Astrocyte of the cerebellum (primary cell): ENCODE measurements at regions not wholly inside any gene's neighbourhood (a gene's known extent, or its start where the extent isn't known, plus 50 kb on each side); places are given as distances from the start of the nearest gene placed in this dataset.

Experiments used
- DNase-seq: peaks from one replicate; pipeline ENCODE4 v3.0.0-alpha.2; 2011; ENCODE audit warnings: low read depth
- H3K4me3 ChIP-seq: 2 replicates; pipeline ENCODE4 v1.5.1; 2011; ENCODE audit warnings: mild to moderate bottlenecking, low read depth, low read length, moderate library complexity
- in situ Hi-C: cut with HindIII; loops from 2 replicates; pipeline ENCODE4 v1.10.0; 2017; ENCODE audit warnings: low sequenced_read_pairs
- TF ChIP-seq, protein P1 (sequence below): IDR thresholded peaks from 2 replicates; pipeline ENCODE4 v1.5.1; 2012; ENCODE audit warnings: low read length, low read depth, moderate library complexity, mild to moderate bottlenecking; ENCODE audit errors: missing control alignments

DNA sequence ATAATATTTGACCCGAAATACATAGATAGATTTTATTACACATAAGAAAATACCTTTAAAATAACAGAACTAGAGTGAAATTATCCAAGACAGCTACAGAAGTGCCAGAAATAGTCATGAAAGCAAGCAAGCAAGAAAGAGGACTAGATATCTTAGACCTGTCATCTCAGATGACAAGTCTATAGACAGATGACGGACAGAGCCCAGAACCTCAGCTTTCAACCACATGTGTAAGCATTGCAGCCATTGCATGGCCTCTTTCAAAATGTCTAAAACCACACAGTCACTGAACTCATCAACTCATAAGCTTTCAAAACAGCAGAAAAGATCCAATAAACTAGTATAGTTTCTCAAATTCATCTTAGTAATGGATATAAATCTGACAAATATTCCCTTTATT lies 59.8 kb upstream of the FHIT start:
- in situ Hi-C loops = no loop called here
- H3K4me3 ChIP-seq = no peak overlapping the region
- TF ChIP-seq, protein P1, sequence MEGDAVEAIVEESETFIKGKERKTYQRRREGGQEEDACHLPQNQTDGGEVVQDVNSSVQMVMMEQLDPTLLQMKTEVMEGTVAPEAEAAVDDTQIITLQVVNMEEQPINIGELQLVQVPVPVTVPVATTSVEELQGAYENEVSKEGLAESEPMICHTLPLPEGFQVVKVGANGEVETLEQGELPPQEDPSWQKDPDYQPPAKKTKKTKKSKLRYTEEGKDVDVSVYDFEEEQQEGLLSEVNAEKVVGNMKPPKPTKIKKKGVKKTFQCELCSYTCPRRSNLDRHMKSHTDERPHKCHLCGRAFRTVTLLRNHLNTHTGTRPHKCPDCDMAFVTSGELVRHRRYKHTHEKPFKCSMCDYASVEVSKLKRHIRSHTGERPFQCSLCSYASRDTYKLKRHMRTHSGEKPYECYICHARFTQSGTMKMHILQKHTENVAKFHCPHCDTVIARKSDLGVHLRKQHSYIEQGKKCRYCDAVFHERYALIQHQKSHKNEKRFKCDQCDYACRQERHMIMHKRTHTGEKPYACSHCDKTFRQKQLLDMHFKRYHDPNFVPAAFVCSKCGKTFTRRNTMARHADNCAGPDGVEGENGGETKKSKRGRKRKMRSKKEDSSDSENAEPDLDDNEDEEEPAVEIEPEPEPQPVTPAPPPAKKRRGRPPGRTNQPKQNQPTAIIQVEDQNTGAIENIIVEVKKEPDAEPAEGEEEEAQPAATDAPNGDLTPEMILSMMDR = no peak
- DNase-seq = no peak

DNA sequence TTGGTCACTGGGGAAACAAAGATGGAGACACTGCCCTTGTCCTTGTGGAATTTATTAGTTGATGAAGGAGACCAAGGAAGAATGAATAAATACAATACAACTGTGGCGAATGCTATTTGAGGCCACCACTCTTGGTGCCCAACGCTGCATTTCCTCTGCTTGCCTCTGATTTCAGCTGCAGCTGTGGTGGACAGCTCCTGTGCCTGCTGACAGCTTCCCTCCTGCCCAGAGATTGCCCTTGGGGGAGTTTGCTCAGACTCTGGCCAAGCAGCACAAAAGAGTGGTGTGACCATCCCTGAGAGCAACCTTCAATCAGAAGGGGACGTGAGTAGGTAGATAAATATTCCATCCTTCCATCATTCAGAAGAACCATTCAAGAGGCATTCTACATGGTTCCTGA lies 64.6 kb upstream of the FHIT start:
- in situ Hi-C loops = no loop called here
- no peak overlapping the region for H3K4me3 ChIP-seq
- TF ChIP-seq, protein P1 = no peak
- DNase-seq = no peak

DNA sequence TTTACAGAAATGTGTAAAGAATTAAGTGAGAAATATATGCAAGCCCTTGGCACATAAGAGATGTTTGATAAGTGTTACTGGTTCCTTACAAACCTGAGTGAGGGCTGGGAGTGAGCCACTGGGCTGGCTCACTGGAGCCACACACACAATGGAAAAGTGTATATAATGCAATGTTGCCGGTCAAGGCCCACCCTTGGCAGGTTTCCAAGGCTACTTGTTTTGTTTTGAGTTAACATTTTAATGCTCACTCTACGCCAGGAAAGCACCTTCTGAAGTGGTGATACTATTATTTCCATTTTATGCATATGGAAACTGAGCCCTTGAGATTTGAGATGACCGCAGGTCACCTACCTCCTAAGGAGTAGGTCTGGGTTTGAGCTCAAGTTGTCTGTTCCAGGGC lies 71.8 kb upstream of the FHIT start:
- in situ Hi-C loops = no loop called here
- no peak overlapping the region for H3K4me3 ChIP-seq
- DNase-seq = no peak
- TF ChIP-seq, protein P1 = no peak

DNA sequence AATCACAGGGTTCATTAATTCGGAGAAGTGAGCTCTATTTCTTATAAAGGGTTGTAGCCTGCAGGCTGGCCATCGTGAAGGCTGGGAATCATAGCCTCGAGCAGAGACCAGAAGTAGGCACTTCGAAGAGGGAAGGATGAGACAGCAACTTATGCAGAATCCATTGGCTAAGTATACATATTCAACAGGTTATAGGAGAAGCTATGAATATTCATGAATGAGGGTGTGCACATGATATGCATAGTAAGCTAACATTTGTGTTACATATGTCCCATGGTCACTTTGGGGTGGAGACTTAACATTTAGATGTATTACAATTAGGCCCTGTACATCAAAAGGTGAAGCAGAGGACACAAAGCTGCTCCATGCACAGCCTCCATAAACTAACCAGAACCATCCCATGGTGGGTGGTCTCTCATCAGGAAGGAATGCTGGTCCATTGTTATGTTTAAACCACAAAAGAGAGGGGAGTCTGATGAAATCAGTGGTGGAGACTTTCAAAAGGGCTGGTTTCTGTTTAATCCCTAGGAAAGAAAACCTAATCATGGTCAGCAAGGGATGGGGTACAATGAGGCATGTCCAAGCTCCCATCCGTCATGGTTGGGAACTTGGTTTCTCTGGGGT lies 80.8 kb upstream of the FHIT start:
- TF ChIP-seq, protein P1 = no peak
- peak; percentile 39 for DNase-seq
- in situ Hi-C loops = no loop called here
- H3K4me3 ChIP-seq = no peak overlapping the region

DNA sequence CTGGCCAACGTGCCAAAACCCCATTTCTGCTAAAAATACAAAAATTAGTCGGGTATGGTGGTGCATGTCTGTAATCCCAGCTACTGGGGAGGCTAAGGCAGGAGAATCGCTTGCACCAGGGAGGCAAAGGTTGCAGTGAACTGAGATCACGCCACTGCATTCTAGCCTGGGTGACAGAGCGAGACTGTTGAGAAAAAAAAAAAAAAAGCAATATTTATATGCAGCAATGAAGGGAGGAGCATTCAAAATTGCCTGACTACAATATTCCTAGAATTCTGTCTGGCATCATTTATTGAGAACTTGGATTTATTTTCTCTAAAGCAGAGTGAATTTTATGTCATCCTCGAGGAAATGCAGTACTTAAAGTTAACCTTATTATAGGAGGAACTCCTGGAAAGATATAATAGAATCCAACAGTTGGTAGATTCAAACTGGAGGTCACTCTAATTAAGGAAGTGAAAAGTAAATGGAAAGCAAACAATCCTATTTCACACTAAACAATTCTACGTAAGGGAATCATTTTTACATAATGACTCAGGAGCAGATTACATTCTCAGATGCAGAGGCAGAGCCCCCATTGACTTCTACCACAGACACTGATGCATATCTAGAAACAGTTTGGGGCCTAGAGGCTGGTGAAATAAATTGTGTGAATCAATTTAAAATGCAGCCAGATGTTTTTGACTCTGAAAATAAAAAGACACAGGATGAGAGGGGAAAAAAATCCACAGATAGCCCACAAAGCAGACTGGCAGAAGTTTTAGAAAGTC lies 82.1 kb upstream of the FHIT start:
- in situ Hi-C loops = no loop called here

GRCh38 chr3:61334783-61335182 lies 83.5 kb upstream of the FHIT start:
- in situ Hi-C loops = no loop called here
- no peak for DNase-seq
- H3K4me3 ChIP-seq = no peak overlapping the region
- TF ChIP-seq, protein P1 = no peak

More for the DNA sequence above, 82.1 kb upstream of the FHIT start:
- TF ChIP-seq, protein P1 = no peak
- H3K4me3 ChIP-seq = no peak overlapping the region
- DNase-seq = no peak
